Middle frontal gyrus (tissue), 1 donor: ENCODE measurements at regions not wholly inside any gene's neighbourhood (a gene's known extent, or its start where the extent isn't known, plus 50 kb on each side); places are given as distances from the start of the nearest gene placed in this dataset.
"Not testable (repeated sequence)": the region's sequence is repeated elsewhere in the genome, so short reads cannot be mapped to it uniquely, and the experiment has no call there.

ENCODE experiments used
- DNase-seq: peaks from one replicate; pipeline ENCODE4 v3.0.0-alpha.2; 2015; ENCODE audit warnings: low spot score; ENCODE audit errors: extremely low spot score

GRCh38 chr3:153640689-153641665 is 479.0 kb downstream of the RAP2B start:
- no peak for DNase-seq

- DNase-seq: not testable (repeated sequence)
These were observed 478.6 kb upstream of the ARHGEF26 start for GRCh38 chr3:153642576-153642975.

- DNase-seq: not testable (repeated sequence)
These were observed 477.7 kb upstream of the ARHGEF26 start for GRCh38 chr3:153643471-153643870.

GRCh38 chr3:153649286-153649839 is 471.8 kb upstream of the ARHGEF26 start:
- DNase-seq: no peak

- no peak for DNase-seq
These were observed 469.1 kb upstream of the ARHGEF26 start for GRCh38 chr3:153652076-153652475.

GRCh38 chr3:153657046-153657445 is 464.1 kb upstream of the ARHGEF26 start:
- DNase-seq: no peak

GRCh38 chr3:153657461-153657860 is 463.7 kb upstream of the ARHGEF26 start:
- DNase-seq: no peak

- DNase-seq: no peak
These were observed 463.1 kb upstream of the ARHGEF26 start for GRCh38 chr3:153658136-153658535.

- no peak for DNase-seq
These were observed 454.0 kb upstream of the ARHGEF26 start for GRCh38 chr3:153666991-153667740.

GRCh38 chr3:153669527-153669926 is 451.7 kb upstream of the ARHGEF26 start:
- DNase-seq: no peak

- no peak for DNase-seq
These were observed 450.6 kb upstream of the ARHGEF26 start for GRCh38 chr3:153670577-153670976.

GRCh38 chr3:153673853-153674252 is 447.3 kb upstream of the ARHGEF26 start:
- no peak for DNase-seq

- no peak for DNase-seq
These were observed 441.5 kb upstream of the ARHGEF26 start for GRCh38 chr3:153679714-153680113.

GRCh38 chr3:153680526-153680925 is 440.7 kb upstream of the ARHGEF26 start:
- DNase-seq: no peak

- DNase-seq: no peak
These were observed 440.1 kb upstream of the ARHGEF26 start for GRCh38 chr3:153681057-153681456.

- no peak for DNase-seq
These were observed 432.7 kb upstream of the ARHGEF26 start for GRCh38 chr3:153688301-153689120.

GRCh38 chr3:153693207-153693606 is 428.0 kb upstream of the ARHGEF26 start:
- no peak for DNase-seq

- no peak for DNase-seq
These were observed 419.1 kb upstream of the ARHGEF26 start for GRCh38 chr3:153702106-153702505.

GRCh38 chr3:153704115-153704514 is 417.1 kb upstream of the ARHGEF26 start:
- no peak for DNase-seq

- DNase-seq: no peak
These were observed 414.5 kb upstream of the ARHGEF26 start for GRCh38 chr3:153706706-153707105.

GRCh38 chr3:153714016-153714415 is 407.2 kb upstream of the ARHGEF26 start:
- no peak for DNase-seq
